CD4-positive, alpha-beta T cell (primary cell): ENCODE measurements at regions not wholly inside any gene's neighbourhood (a gene's known extent, or its start where the extent isn't known, plus 50 kb on each side); places are given as distances from the start of the nearest gene placed in this dataset.

Experiments
- ATAC-seq: fragments of 200-7000 bp; cut with Tn5 transposase; one replicate; pipeline ENCODE4 v1.10.0; 2022; ENCODE audit warnings: mild to moderate bottlenecking; ENCODE audit not compliant: poor library complexity
- CTCF ChIA-PET: fragments of 350-600 bp; sonication (Branson Sonifier 250); formaldehyde crosslinking; loops from one replicate; lab custom pipeline; 2021; ENCODE audit warnings: antibody characterized with exemption, inconsistent platforms; lab: Charles Lee
- POLR2A ChIA-PET: fragments of 350-600 bp; sonication (Branson Sonifier 250); formaldehyde crosslinking; loops from one replicate; lab custom pipeline; 2021; ENCODE audit warnings: antibody characterized with exemption, inconsistent platforms; lab: Charles Lee
- DNase-seq, 14 experiments: peaks; one replicate each; pipeline ENCODE4 v3.0.0-alpha.2; 2013 to 2020; ENCODE audit warnings: mixed read lengths in 2 of 14
- H3K27ac ChIP-seq, 2 donors: one replicate each; pipeline versions ENCODE4 v1.5.1 to v1.7.0; 2013; ENCODE audit warnings: low read length in 2 of 2, low read depth in 1 of 2, mild to moderate bottlenecking in 1 of 2
- H3K27me3 ChIP-seq, 2 experiments: 1 replicate in 1 of 2; 2 replicates in 1 of 2; pipeline versions ENCODE4 v1.6.1 to v1.7.0; 2013; ENCODE audit warnings: low read length in 2 of 2, control low read depth in 1 of 2, mild to moderate bottlenecking in 1 of 2, moderate library complexity in 1 of 2; ENCODE audit not compliant: insufficient read depth in 2 of 2, control insufficient read depth in 1 of 2
- H3K36me3 ChIP-seq: one replicate; pipeline ENCODE4 v1.6.1; 2013; ENCODE audit warnings: low read length, control low read depth; ENCODE audit not compliant: insufficient read depth
- H3K4me1 ChIP-seq: one replicate; pipeline ENCODE4 v1.6.1; 2013; ENCODE audit warnings: low read length, control low read depth; ENCODE audit not compliant: insufficient read depth
- H3K4me3 ChIP-seq: one replicate; pipeline ENCODE4 v1.5.1; 2013; ENCODE audit warnings: mild to moderate bottlenecking, low read length, moderate library complexity
- H3K9me3 ChIP-seq, 2 experiments: 1 replicate in 1 of 2; 2 replicates in 1 of 2; pipeline versions ENCODE4 v1.6.1 to v1.7.0; 2013; ENCODE audit warnings: low read length in 2 of 2, mild to moderate bottlenecking in 2 of 2, control low read depth in 1 of 2, moderate library complexity in 1 of 2; ENCODE audit not compliant: control insufficient read depth in 1 of 2, insufficient read depth in 1 of 2
- H3K27ac Mint-ChIP-seq: one replicate; pipeline ENCODE4 v1.8.0; 2020; ENCODE audit warnings: mixed read lengths
- H3K27me3 Mint-ChIP-seq: one replicate; pipeline ENCODE4 v1.8.0; 2021; ENCODE audit warnings: mixed read lengths
- H3K36me3 Mint-ChIP-seq: one replicate; pipeline ENCODE4 v1.8.0; 2021; ENCODE audit warnings: low read depth, mixed read lengths
- H3K4me1 Mint-ChIP-seq: one replicate; pipeline ENCODE4 v1.8.0; 2021; ENCODE audit warnings: low read depth, mixed read lengths
- H3K4me3 Mint-ChIP-seq: one replicate; pipeline ENCODE4 v1.8.0; 2020; ENCODE audit warnings: mild to moderate bottlenecking, mixed read lengths
- H3K9me3 Mint-ChIP-seq: one replicate; pipeline ENCODE4 v1.8.0; 2020; ENCODE audit warnings: mixed read lengths
- CTCF ChIP-seq: fragments of 200-600 bp; IDR thresholded peaks from one replicate; pipeline ENCODE4 v1.8.0; 2022; ENCODE audit warnings: antibody characterized with exemption, mild to moderate bottlenecking
- intact Hi-C, 2 experiments: fragments of 100-400 bp; cut with DNase I in 1 of 2; cut with micrococcal nuclease in 1 of 2; formaldehyde crosslinking; loops; one replicate each; pipeline versions ENCODE4 v1.15.1 to v1.9.0; 2023 to 2025; cut with DNase I, micrococcal nuclease

- no peak overlapping the region for H3K27ac ChIP-seq
- H3K9me3 ChIP-seq, result peaks cover 13 to 23% of the 10 kb centered on the region in 2 experiments
- intact Hi-C loops, result no loop called here
- peaks cover 8% of the 10 kb centered on the region for H3K9me3 Mint-ChIP-seq
- ChIA-PET CTCF (no interaction called here), POLR2A (no interaction called here)
- H3K4me3 ChIP-seq, result no peak overlapping the region
- ATAC-seq, result no peak
- no peaks in the 10 kb centered on the region for H3K4me1 Mint-ChIP-seq
- no peaks in the 10 kb centered on the region for H3K27me3 Mint-ChIP-seq
- H3K27ac Mint-ChIP-seq, result no peak overlapping the region
- H3K27me3 ChIP-seq, result no peaks in the 10 kb centered on the region
- no peaks in the 10 kb centered on the region for H3K36me3 Mint-ChIP-seq
- H3K4me3 Mint-ChIP-seq, result no peak overlapping the region
- no peak for TF ChIP-seq CTCF
- no peak for DNase-seq
- H3K4me1 ChIP-seq, result no peaks in the 10 kb centered on the region
- H3K36me3 ChIP-seq, result no peaks in the 10 kb centered on the region
Measured at GRCh38 chr4:161254375-161254774, 909.4 kb downstream of the FSTL5 start.

- H3K27ac ChIP-seq, result no peak overlapping the region
- H3K4me3 ChIP-seq, result no peak overlapping the region
- H3K4me1 Mint-ChIP-seq, result no peaks in the 10 kb centered on the region
- intact Hi-C loops, result no loop called here
- H3K9me3 ChIP-seq, result peaks cover 20 to 23% of the 10 kb centered on the region in 2 experiments
- H3K4me3 Mint-ChIP-seq, result no peak overlapping the region
- no peak for ATAC-seq
- TF ChIP-seq CTCF, result peak; percentile 15
- POLR2A ChIA-PET, result no interaction called here
- H3K36me3 Mint-ChIP-seq, result no peaks in the 10 kb centered on the region
- peaks cover 8% of the 10 kb centered on the region for H3K9me3 Mint-ChIP-seq
- H3K4me1 ChIP-seq, result no peaks in the 10 kb centered on the region
- no peaks in the 10 kb centered on the region for H3K27me3 ChIP-seq
- H3K36me3 ChIP-seq, result no peaks in the 10 kb centered on the region
- CTCF ChIA-PET, result no interaction called here
- DNase-seq, result no peak
- H3K27ac Mint-ChIP-seq, result no peak overlapping the region
- H3K27me3 Mint-ChIP-seq, result no peaks in the 10 kb centered on the region
Measured at GRCh38 chr4:161252520-161253141, 911.2 kb downstream of the FSTL5 start.

GRCh38 chr4:161249779-161250440 is 913.9 kb downstream of the FSTL5 start:
- DNase-seq (no peak), ATAC-seq (no peak)
- no peak for TF ChIP-seq CTCF
- H3K27ac ChIP-seq, result no peak overlapping the region
- ChIA-PET CTCF (no interaction called here), POLR2A (no interaction called here)
- peaks cover 3% of the 10 kb centered on the region for H3K9me3 Mint-ChIP-seq
- no peak overlapping the region for H3K27ac Mint-ChIP-seq
- H3K4me3 Mint-ChIP-seq, result no peak overlapping the region
- no peak overlapping the region for H3K4me3 ChIP-seq
- H3K27me3 Mint-ChIP-seq, result no peaks in the 10 kb centered on the region
- no peaks in the 10 kb centered on the region for H3K36me3 ChIP-seq
- H3K4me1 ChIP-seq, result no peaks in the 10 kb centered on the region
- intact Hi-C loops, result no loop called here
- no peaks in the 10 kb centered on the region for H3K36me3 Mint-ChIP-seq
- no peaks in the 10 kb centered on the region for H3K27me3 ChIP-seq
- H3K4me1 Mint-ChIP-seq, result no peaks in the 10 kb centered on the region
- H3K9me3 ChIP-seq, result peaks cover 0 to 19% of the 10 kb centered on the region in 2 experiments
